SK-N-SH treated with all-trans-retinoic acid at 6 μM for 48 hours (cell line): ENCODE measurements at regions not wholly inside any gene's neighbourhood (a gene's known extent, or its start where the extent isn't known, plus 50 kb on each side); places are given as distances from the start of the nearest gene placed in this dataset.

Experiments
- BACH2 ChIP-seq: fragments of 250-450 bp; sonication (Bioruptor Pico); IDR thresholded peaks from 2 replicates; pipeline ENCODE4 v1.9.0; 2021; ENCODE audit warnings: mild to moderate bottlenecking, borderline replicate concordance
- CSDC2 ChIP-seq: fragments of 250-450 bp; sonication (Bioruptor Pico); IDR thresholded peaks from 2 replicates; pipeline ENCODE4 v1.5.0; 2020; ENCODE audit warnings: mild to moderate bottlenecking, moderate library complexity
- RARB ChIP-seq: fragments of 250-450 bp; sonication (Bioruptor Pico); IDR thresholded peaks from 2 replicates; pipeline ENCODE4 v1.8.0; 2021; ENCODE audit warnings: mild to moderate bottlenecking, moderate library complexity
- SNAI2 ChIP-seq: fragments of 250-450 bp; sonication (Bioruptor Pico); IDR thresholded peaks from 2 replicates; pipeline ENCODE4 v1.5.0; 2020; ENCODE audit warnings: mild to moderate bottlenecking, moderate library complexity
- TCF4 ChIP-seq: fragments of 250-450 bp; sonication (Bioruptor Pico); IDR thresholded peaks from 2 replicates; pipeline ENCODE4 v1.8.0; 2021; ENCODE audit warnings: mild to moderate bottlenecking, moderate library complexity, borderline replicate concordance
- TOX ChIP-seq: fragments of 250-450 bp; sonication (Bioruptor Pico); IDR thresholded peaks from 2 replicates; pipeline ENCODE4 v1.8.0; 2021; ENCODE audit warnings: mild to moderate bottlenecking, moderate library complexity, borderline replicate concordance
- ZFP30 ChIP-seq: fragments of 450-650 bp; formaldehyde crosslinking; IDR thresholded peaks from 2 replicates; pipeline ENCODE4 v1.5.0; 2022; ENCODE audit warnings: mild to moderate bottlenecking, moderate library complexity
- ZNF565 ChIP-seq: fragments of 450-650 bp; formaldehyde crosslinking; conservative IDR thresholded peaks from 2 replicates; pipeline ENCODE4 v1.5.0; 2020; ENCODE audit warnings: low read depth, mild to moderate bottlenecking, moderate library complexity
- ZNF70 ChIP-seq: fragments of 450-650 bp; formaldehyde crosslinking; IDR thresholded peaks from 2 replicates; pipeline ENCODE4 v1.5.0; 2020; ENCODE audit warnings: mild to moderate bottlenecking, moderate library complexity
- ZNF8 ChIP-seq: fragments of 450-650 bp; formaldehyde crosslinking; IDR thresholded peaks from 2 replicates; pipeline ENCODE4 v1.5.0; 2020; ENCODE audit warnings: mild to moderate bottlenecking, moderate library complexity
- TF ChIP-seq, protein P1 (sequence below): fragments of 250-450 bp; sonication (Bioruptor Pico); IDR thresholded peaks from 2 replicates; pipeline ENCODE4 v1.8.0; 2020; ENCODE audit warnings: mild to moderate bottlenecking, moderate library complexity, borderline replicate concordance
- TF ChIP-seq, protein P2 (sequence below): fragments of 250-450 bp; sonication (Bioruptor Pico); IDR thresholded peaks from 2 replicates; pipeline ENCODE4 v1.5.1; 2020; ENCODE audit warnings: low read depth, mild to moderate bottlenecking, moderate library complexity

DNA sequence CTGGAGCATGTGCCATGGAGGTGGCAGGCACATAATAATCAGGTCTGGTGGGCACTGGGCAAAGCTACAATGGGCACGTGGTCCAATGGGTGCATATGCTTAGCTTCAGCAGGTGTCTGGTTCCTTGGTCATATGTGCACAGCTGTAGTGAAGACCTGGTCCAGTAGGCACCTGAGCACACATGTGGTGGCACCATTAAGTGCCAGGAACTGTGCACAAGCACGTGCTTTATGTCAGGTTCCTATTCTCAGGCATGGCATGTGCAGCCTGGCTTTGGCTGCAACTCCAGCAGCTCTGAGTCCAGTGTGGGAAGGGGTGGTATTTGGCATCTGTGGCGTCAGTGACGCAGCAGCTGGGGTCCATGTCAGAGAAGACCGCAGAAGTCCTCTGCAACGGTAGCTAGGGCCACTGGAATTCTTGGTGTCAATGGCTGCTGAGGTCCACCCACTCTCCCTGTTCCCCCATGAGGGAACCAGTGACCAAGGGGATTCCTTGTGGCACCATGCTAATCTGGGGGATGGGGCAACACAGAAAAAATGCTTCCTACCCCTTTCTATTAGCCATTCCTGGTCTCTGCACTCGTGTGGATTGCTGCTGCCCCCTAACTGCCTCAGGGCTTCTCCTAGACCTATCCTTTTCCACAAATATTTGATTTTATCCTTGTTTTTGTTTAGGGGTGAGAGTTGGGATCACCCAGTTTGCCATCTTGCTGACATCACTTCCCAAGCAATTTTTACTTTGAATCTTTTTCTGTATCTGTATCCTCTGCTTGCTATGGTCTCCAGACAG, 262.9 kb upstream of the MAP2 start:
- TF ChIP-seq ZNF8, result no peak
- TF ChIP-seq RARB, result no peak
- TF ChIP-seq, protein P1, sequence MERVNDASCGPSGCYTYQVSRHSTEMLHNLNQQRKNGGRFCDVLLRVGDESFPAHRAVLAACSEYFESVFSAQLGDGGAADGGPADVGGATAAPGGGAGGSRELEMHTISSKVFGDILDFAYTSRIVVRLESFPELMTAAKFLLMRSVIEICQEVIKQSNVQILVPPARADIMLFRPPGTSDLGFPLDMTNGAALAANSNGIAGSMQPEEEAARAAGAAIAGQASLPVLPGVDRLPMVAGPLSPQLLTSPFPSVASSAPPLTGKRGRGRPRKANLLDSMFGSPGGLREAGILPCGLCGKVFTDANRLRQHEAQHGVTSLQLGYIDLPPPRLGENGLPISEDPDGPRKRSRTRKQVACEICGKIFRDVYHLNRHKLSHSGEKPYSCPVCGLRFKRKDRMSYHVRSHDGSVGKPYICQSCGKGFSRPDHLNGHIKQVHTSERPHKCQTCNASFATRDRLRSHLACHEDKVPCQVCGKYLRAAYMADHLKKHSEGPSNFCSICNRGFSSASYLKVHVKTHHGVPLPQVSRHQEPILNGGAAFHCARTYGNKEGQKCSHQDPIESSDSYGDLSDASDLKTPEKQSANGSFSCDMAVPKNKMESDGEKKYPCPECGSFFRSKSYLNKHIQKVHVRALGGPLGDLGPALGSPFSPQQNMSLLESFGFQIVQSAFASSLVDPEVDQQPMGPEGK (CRISPR knock-in tag), result no peak
- TF ChIP-seq CSDC2 (CRISPR knock-in tag), result no peak
- no peak for TF ChIP-seq TOX (CRISPR knock-in tag)
- no peak for TF ChIP-seq TCF4 (CRISPR knock-in tag)
- no peak for TF ChIP-seq ZNF565 (CRISPR knock-in tag)
- no peak for TF ChIP-seq ZNF70 (CRISPR knock-in tag)
- TF ChIP-seq ZFP30 (CRISPR knock-in tag), result no peak
- no peak for TF ChIP-seq SNAI2 (CRISPR knock-in tag)
- no peak for TF ChIP-seq BACH2
- TF ChIP-seq, protein P2, sequence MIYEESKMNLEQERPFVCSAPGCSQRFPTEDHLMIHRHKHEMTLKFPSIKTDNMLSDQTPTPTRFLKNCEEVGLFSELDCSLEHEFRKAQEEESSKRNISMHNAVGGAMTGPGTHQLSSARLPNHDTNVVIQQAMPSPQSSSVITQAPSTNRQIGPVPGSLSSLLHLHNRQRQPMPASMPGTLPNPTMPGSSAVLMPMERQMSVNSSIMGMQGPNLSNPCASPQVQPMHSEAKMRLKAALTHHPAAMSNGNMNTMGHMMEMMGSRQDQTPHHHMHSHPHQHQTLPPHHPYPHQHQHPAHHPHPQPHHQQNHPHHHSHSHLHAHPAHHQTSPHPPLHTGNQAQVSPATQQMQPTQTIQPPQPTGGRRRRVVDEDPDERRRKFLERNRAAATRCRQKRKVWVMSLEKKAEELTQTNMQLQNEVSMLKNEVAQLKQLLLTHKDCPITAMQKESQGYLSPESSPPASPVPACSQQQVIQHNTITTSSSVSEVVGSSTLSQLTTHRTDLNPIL (CRISPR knock-in tag), result no peak
